Natural killer cell (primary cell): ENCODE measurements at regions not wholly inside any gene's neighbourhood (a gene's known extent, or its start where the extent isn't known, plus 50 kb on each side); places are given as distances from the start of the nearest gene placed in this dataset.

ENCODE experiments used
- ATAC-seq, 3 donors: fragments of 150-1000 bp in 2 of 3; fragments of 200-7000 bp in 1 of 3; cut with Tn5 transposase; 1 replicate in 1 of 3; 2 replicates in 2 of 3; pipeline ENCODE4 v1.10.0; 2021; ENCODE audit warnings: mild to moderate bottlenecking in 2 of 3, moderate library complexity in 2 of 3
- DNase-seq, 2 donors: peaks; one replicate each; pipeline versions ENCODE4 v3.0.0 to v3.0.0-alpha.2; 2013 to 2021; ENCODE audit warnings: mixed read lengths in 1 of 2
- H3K27ac ChIP-seq: one replicate; pipeline ENCODE4 v1.5.1; 2013; ENCODE audit warnings: mild to moderate bottlenecking, low read length
- H3K27me3 ChIP-seq: one replicate; pipeline ENCODE4 v1.6.1; 2013; ENCODE audit warnings: low read length; ENCODE audit not compliant: control insufficient read depth, insufficient read depth
- H3K36me3 ChIP-seq: one replicate; pipeline ENCODE4 v1.6.1; 2013; ENCODE audit warnings: low read length; ENCODE audit not compliant: control insufficient read depth, insufficient read depth
- H3K4me1 ChIP-seq: one replicate; pipeline ENCODE4 v1.6.1; 2013; ENCODE audit warnings: low read length; ENCODE audit not compliant: control insufficient read depth, insufficient read depth
- H3K4me3 ChIP-seq: one replicate; pipeline ENCODE4 v1.5.1; 2013; ENCODE audit warnings: low read length
- H3K9me3 ChIP-seq: one replicate; pipeline ENCODE4 v1.6.1; 2013; ENCODE audit warnings: low read length; ENCODE audit not compliant: control insufficient read depth, insufficient read depth
- H3K27ac Mint-ChIP-seq, 2 donors: one replicate each; pipeline ENCODE4 v1.8.0; 2022; ENCODE audit warnings: mild to moderate bottlenecking in 2 of 2, mixed read lengths in 2 of 2, moderate library complexity in 1 of 2
- H3K27me3 Mint-ChIP-seq, 2 donors: one replicate each; pipeline ENCODE4 v1.8.0; 2022; ENCODE audit warnings: low read depth in 2 of 2, mixed read lengths in 2 of 2
- H3K36me3 Mint-ChIP-seq: one replicate; pipeline ENCODE4 v1.8.0; 2022; ENCODE audit warnings: mixed read lengths
- H3K4me1 Mint-ChIP-seq, 2 donors: one replicate each; pipeline ENCODE4 v1.8.0; 2022; ENCODE audit warnings: mixed read lengths in 2 of 2
- H3K4me3 Mint-ChIP-seq: one replicate; pipeline ENCODE4 v1.8.0; 2022; ENCODE audit warnings: mild to moderate bottlenecking, moderate library complexity, mixed read lengths
- H3K9me3 Mint-ChIP-seq, 2 donors: one replicate each; pipeline ENCODE4 v1.8.0; 2022; ENCODE audit warnings: mixed read lengths in 2 of 2
- CTCF ChIP-seq: fragments of 200-600 bp; IDR thresholded peaks from one replicate; pipeline ENCODE4 v1.8.0; 2022; ENCODE audit warnings: antibody characterized with exemption
- WGBS: methylation state at CpG from one replicate; pipeline ENCODE4 v1.1.7; 2013; ENCODE audit warnings: missing lambda C conversion rate; ENCODE audit not compliant: insufficient coverage; 5-methylcytosine and 5-hydroxymethylcytosine counted together
- intact Hi-C: fragments of 100-400 bp; cut with micrococcal nuclease; formaldehyde crosslinking; loops from one replicate; pipeline ENCODE4 v1.14.2; 2022

GRCh38 chr4:121555315-121556107 is 141.3 kb downstream of the ANXA5 start:
- Mint-ChIP-seq H3K27me3 (peaks cover 0 to 5% of the 10 kb centered on the region in 2 donors), H3K36me3 (no peaks in the 10 kb centered on the region), H3K27ac (no peak overlapping the region), H3K9me3 (peaks cover 0 to 4% of the 10 kb centered on the region in 2 donors), H3K4me1 (no peaks in the 10 kb centered on the region), H3K4me3 (no peak overlapping the region)
- WGBS, result 79% methylated on average over 2 of the region's 4 CpGs
- Histone ChIP-seq H3K4me1 (no peaks in the 10 kb centered on the region), H3K36me3 (no peaks in the 10 kb centered on the region), H3K27me3 (no peaks in the 10 kb centered on the region), H3K27ac (no peak overlapping the region), H3K4me3 (no peak overlapping the region), H3K9me3 (no peaks in the 10 kb centered on the region)
- intact Hi-C loops, result no loop called here
- DNase-seq (no peak), ATAC-seq (no peak)
- TF ChIP-seq CTCF, result no peak

- Mint-ChIP-seq H3K4me1 (no peaks in the 10 kb centered on the region), H3K27ac (no peak overlapping the region), H3K36me3 (no peaks in the 10 kb centered on the region), H3K4me3 (no peak overlapping the region), H3K27me3 (peaks cover 0 to 5% of the 10 kb centered on the region in 2 donors), H3K9me3 (peaks cover 0 to 4% of the 10 kb centered on the region in 2 donors)
- no peak overlapping the region for H3K27ac ChIP-seq
- no peaks in the 10 kb centered on the region for H3K27me3 ChIP-seq
- no peak overlapping the region for H3K4me3 ChIP-seq
- DNase-seq (no peak), ATAC-seq (no peak)
- 72% methylated on average over 4 of the region's 4 CpGs for WGBS
- no peak for TF ChIP-seq CTCF
- intact Hi-C loops, result no loop called here
- H3K36me3 ChIP-seq, result no peaks in the 10 kb centered on the region
- H3K4me1 ChIP-seq, result no peaks in the 10 kb centered on the region
- peaks cover 3% of the 10 kb centered on the region for H3K9me3 ChIP-seq
These were observed 142.4 kb downstream of the ANXA5 start for GRCh38 chr4:121554382-121554781.

- no peak overlapping the region for H3K4me3 ChIP-seq
- intact Hi-C loops, result no loop called here
- Mint-ChIP-seq H3K27me3 (peaks cover 0 to 4% of the 10 kb centered on the region in 2 donors), H3K4me1 (no peaks in the 10 kb centered on the region), H3K36me3 (no peaks in the 10 kb centered on the region), H3K4me3 (no peak overlapping the region), H3K27ac (no peak overlapping the region), H3K9me3 (peaks cover 3 to 6% of the 10 kb centered on the region in 2 donors)
- ATAC-seq (no peak), DNase-seq (no peak)
- no peak for TF ChIP-seq CTCF
- H3K27ac ChIP-seq, result no peak overlapping the region
- 86% methylated on average over 1 of the region's 1 CpG for WGBS
- no peaks in the 10 kb centered on the region for H3K4me1 ChIP-seq
- no peaks in the 10 kb centered on the region for H3K36me3 ChIP-seq
- H3K9me3 ChIP-seq, result peaks cover 3% of the 10 kb centered on the region
- H3K27me3 ChIP-seq, result no peaks in the 10 kb centered on the region
These were observed 144.9 kb downstream of the ANXA5 start for GRCh38 chr4:121551881-121552280.

- DNase-seq, result no peak
- no peak for TF ChIP-seq CTCF
- intact Hi-C loops, result no loop called here
These were observed 145.5 kb downstream of the ANXA5 start for GRCh38 chr4:121551271-121551670.

More at GRCh38 chr4:121551271-121551670, 145.5 kb downstream of the ANXA5 start:
- no peaks in the 10 kb centered on the region for H3K4me1 ChIP-seq
- no peak overlapping the region for H3K4me3 ChIP-seq
- Mint-ChIP-seq H3K4me3 (no peak overlapping the region), H3K27ac (no peak overlapping the region), H3K27me3 (peaks cover 0 to 2% of the 10 kb centered on the region in 2 donors), H3K9me3 (peaks cover 3 to 6% of the 10 kb centered on the region in 2 donors), H3K36me3 (no peaks in the 10 kb centered on the region), H3K4me1 (no peaks in the 10 kb centered on the region)
- 92% methylated on average over 1 of the region's 1 CpG for WGBS
- no peaks in the 10 kb centered on the region for H3K36me3 ChIP-seq
- no peak for ATAC-seq
- H3K27me3 ChIP-seq, result no peaks in the 10 kb centered on the region
- no peak overlapping the region for H3K27ac ChIP-seq
- H3K9me3 ChIP-seq, result peaks cover 3% of the 10 kb centered on the region
